GM12892 (cell line): ENCODE measurements at regions not wholly inside any gene's neighbourhood (a gene's known extent, or its start where the extent isn't known, plus 50 kb on each side); places are given as distances from the start of the nearest gene placed in this dataset.

ENCODE experiments used
- POLR2A ChIP-seq: IDR thresholded peaks from 2 replicates; pipeline ENCODE4 v1.6.1; 2011; ENCODE audit warnings: low read depth, low read length, control low read depth
- POLR2AphosphoS5 ChIP-seq: IDR thresholded peaks from 2 replicates; pipeline ENCODE4 v1.6.1; 2011; ENCODE audit warnings: low read depth, low read length, control low read depth
- TAF1 ChIP-seq: IDR thresholded peaks from 2 replicates; pipeline ENCODE4 v1.6.1; 2011; ENCODE audit warnings: low read depth, mild to moderate bottlenecking, control low read depth, low read length, borderline replicate concordance

GRCh38 chr9:82673919-82674318 lies 389.0 kb downstream of the RASEF start:
- TF ChIP-seq POLR2AphosphoS5: no peak
- TF ChIP-seq POLR2A: no peak
- no peak for TF ChIP-seq TAF1
